ENCODE measurements at regions not wholly inside any gene's neighbourhood (a gene's known extent, or its start where the extent isn't known, plus 50 kb on each side); places are given as distances from the start of the nearest gene placed in this dataset.

DNA sequence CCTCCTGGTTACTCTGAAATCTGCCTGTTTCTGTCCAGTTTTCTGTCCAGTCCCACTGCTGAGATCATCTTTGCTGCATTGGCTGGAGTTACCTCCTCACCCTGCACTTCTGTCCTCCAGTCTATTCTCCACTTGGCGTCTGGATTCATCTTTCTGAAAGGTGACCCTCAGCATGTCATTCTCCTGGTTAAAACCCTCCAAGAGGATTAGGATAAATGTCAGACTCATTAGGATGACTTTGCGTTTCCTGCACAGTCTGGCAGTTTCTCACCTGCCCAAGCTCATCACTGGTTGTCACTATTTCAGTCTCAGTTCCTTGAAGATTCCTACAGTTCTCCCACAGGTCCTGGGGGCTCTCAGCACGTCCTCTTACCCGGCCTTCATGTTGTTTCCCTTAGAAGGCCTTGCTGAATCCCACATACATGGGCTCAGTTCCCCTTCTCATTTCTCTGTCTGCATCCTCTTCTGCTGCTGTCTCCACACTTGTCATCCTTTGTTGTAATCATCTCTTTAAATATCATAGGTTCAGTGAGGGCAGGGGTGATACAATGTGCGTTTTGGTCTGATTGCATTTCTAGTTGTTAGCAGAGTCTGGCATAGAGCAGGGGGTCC lies 374.8 kb downstream of the QKI start:
- Mint-ChIP-seq H3K4me3 (ENCODE audit: low read depth, unreplicated experiment) (no peak overlapping the region), H3K27me3 (ENCODE audit: unreplicated experiment) (no peaks in the 10 kb centered on the region), H3K36me3 (ENCODE audit: insufficient read depth, unreplicated experiment) (no peaks in the 10 kb centered on the region), H3K9me3 (ENCODE audit: low read depth, unreplicated experiment) (no peaks in the 10 kb centered on the region), H3K4me1 (ENCODE audit: low read depth, unreplicated experiment) (peaks cover 18% of the 10 kb centered on the region), H3K27ac (ENCODE audit: unreplicated experiment) (no peak overlapping the region)
- CTCF ChIA-PET: no interaction called here
- no peak for DNase-seq
- intact Hi-C loops (cut with micrococcal nuclease; ENCODE audit: unreplicated experiment): no loop called here
- TF ChIP-seq, protein P1, sequence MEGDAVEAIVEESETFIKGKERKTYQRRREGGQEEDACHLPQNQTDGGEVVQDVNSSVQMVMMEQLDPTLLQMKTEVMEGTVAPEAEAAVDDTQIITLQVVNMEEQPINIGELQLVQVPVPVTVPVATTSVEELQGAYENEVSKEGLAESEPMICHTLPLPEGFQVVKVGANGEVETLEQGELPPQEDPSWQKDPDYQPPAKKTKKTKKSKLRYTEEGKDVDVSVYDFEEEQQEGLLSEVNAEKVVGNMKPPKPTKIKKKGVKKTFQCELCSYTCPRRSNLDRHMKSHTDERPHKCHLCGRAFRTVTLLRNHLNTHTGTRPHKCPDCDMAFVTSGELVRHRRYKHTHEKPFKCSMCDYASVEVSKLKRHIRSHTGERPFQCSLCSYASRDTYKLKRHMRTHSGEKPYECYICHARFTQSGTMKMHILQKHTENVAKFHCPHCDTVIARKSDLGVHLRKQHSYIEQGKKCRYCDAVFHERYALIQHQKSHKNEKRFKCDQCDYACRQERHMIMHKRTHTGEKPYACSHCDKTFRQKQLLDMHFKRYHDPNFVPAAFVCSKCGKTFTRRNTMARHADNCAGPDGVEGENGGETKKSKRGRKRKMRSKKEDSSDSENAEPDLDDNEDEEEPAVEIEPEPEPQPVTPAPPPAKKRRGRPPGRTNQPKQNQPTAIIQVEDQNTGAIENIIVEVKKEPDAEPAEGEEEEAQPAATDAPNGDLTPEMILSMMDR (IDR thresholded peaks at IDR 0.05; ENCODE audit: unreplicated experiment): no peak
- no TSS peak for BruUV-seq (replicated peaks)

DNA sequence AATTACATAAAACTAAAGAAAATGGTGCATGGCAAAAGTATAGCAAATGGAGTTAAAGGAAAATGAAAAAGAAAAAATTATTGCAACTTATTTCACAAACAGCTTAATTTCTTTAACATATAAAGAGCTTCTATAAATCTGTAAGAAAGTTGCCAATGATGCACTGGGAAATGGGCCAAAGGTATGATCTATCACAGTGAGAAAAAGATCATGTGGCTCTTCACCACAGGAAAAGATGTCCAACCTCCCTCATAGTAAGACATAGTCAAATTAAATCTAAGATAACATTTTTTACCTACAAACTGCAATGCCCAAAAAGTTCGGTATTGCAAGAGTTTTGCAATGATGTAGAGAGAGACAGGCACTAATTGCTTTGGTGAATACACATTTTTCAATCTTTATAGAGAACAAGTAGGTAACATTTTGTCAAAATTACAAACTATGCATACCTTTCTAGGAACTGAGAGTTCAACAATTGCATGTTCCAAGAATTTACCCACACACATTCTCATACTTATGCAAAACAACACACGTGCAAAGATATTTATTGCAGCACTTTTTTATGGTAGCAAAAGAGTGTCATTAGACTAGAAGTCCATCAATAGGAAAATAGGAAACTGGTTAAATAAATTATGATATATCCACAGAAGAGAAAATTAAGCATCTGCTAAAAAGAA lies 372.6 kb downstream of the QKI start:
- Mint-ChIP-seq H3K4me1 (ENCODE audit: low read depth, unreplicated experiment) (no peaks in the 10 kb centered on the region), H3K9me3 (ENCODE audit: low read depth, unreplicated experiment) (no peaks in the 10 kb centered on the region), H3K27me3 (ENCODE audit: unreplicated experiment) (no peaks in the 10 kb centered on the region), H3K4me3 (ENCODE audit: low read depth, unreplicated experiment) (no peak overlapping the region), H3K27ac (ENCODE audit: unreplicated experiment) (no peak overlapping the region), H3K36me3 (ENCODE audit: insufficient read depth, unreplicated experiment) (no peaks in the 10 kb centered on the region)
- no TSS peak for BruUV-seq (replicated peaks)
- TF ChIP-seq, protein P1 (IDR thresholded peaks at IDR 0.05; ENCODE audit: unreplicated experiment): no peak
- no peak for DNase-seq
- intact Hi-C loops (cut with micrococcal nuclease; ENCODE audit: unreplicated experiment): no loop called here
- CTCF ChIA-PET: interaction anchor here (0.6 kb wide), 1 partner anchor 38 kb away, joined by 3 read pairs; no protein-coding TSS in a partner anchor

DNA sequence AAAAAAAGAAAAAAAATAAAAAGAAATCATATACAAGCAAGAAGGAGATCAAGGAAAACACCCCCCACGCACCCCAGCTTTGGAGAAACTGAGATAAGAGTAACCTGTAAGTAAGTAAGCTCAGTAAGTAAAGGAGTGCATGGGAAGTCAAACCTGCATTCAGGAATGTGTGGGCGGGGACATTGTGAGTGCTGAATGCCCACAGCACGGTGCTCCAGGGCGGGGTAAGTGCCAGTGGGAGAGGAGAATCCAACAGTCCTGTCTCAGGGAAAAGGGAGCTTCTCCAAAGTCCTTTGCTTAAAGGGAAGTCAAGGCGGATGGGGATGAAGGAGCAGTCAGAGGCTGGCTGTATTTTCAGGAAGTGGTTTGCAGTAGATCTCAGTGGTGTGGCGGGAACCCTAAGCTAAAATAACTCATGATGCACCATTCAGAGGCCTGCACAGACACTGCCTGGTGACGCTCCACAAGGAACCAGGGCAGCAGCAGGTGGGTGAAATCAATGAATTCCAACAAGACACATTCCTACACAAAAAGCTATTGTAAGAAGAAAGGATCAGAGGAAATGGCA lies 368.0 kb downstream of the QKI start:
- Mint-ChIP-seq H3K4me3 (ENCODE audit: low read depth, unreplicated experiment) (no peak overlapping the region), H3K36me3 (ENCODE audit: insufficient read depth, unreplicated experiment) (no peaks in the 10 kb centered on the region), H3K9me3 (ENCODE audit: low read depth, unreplicated experiment) (no peaks in the 10 kb centered on the region), H3K27ac (ENCODE audit: unreplicated experiment) (no peak overlapping the region), H3K27me3 (ENCODE audit: unreplicated experiment) (no peaks in the 10 kb centered on the region), H3K4me1 (ENCODE audit: low read depth, unreplicated experiment) (no peaks in the 10 kb centered on the region)
- TF ChIP-seq, protein P1 (IDR thresholded peaks at IDR 0.05; ENCODE audit: unreplicated experiment): no peak
- intact Hi-C loops (cut with micrococcal nuclease; ENCODE audit: unreplicated experiment): no loop called here
- no TSS peak for BruUV-seq (replicated peaks)
- CTCF ChIA-PET: interaction anchor here (0.5 to 0.7 kb wide), 2 partner anchors 11 to 18 kb away, joined by 4 to 6 read pairs; no protein-coding TSS in a partner anchor
- no peak for DNase-seq

- TF ChIP-seq, protein P1 (IDR thresholded peaks at IDR 0.05; ENCODE audit: unreplicated experiment): no peak
- no peak overlapping the region for H3K4me3 Mint-ChIP-seq (ENCODE audit: low read depth, unreplicated experiment)
- BruUV-seq (replicated peaks): no TSS peak
- no peaks in the 10 kb centered on the region for H3K9me3 Mint-ChIP-seq (ENCODE audit: low read depth, unreplicated experiment)
- DNase-seq: no peak
- H3K27ac Mint-ChIP-seq (ENCODE audit: unreplicated experiment): no peak overlapping the region
- no peaks in the 10 kb centered on the region for H3K36me3 Mint-ChIP-seq (ENCODE audit: insufficient read depth, unreplicated experiment)
- CTCF ChIA-PET: no interaction called here
- intact Hi-C loops (cut with micrococcal nuclease; ENCODE audit: unreplicated experiment): no loop called here
- H3K4me1 Mint-ChIP-seq (ENCODE audit: low read depth, unreplicated experiment): no peaks in the 10 kb centered on the region
- no peaks in the 10 kb centered on the region for H3K27me3 Mint-ChIP-seq (ENCODE audit: unreplicated experiment)
Measured at GRCh38 chr6:163780994-163781393, 366.5 kb downstream of the QKI start.
